Spleen (tissue), 11 donors: ENCODE measurements at regions not wholly inside any gene's neighbourhood (a gene's known extent, or its start where the extent isn't known, plus 50 kb on each side); places are given as distances from the start of the nearest gene placed in this dataset.

ENCODE experiments used
- DNase-seq: peaks from one replicate; pipeline ENCODE4 v3.0.0-alpha.2; 2020
- H3K27ac ChIP-seq, 8 donors: fragments of 200-600 bp; sonication (generic) in 7 of 8; 1 replicate in 4 of 8; 2 replicates in 4 of 8; pipeline versions ENCODE4 v1.5.0 to v1.8.0; 2016 to 2021; ENCODE audit warnings: inconsistent platforms in 4 of 8, mild to moderate bottlenecking in 4 of 8, moderate library complexity in 1 of 8
- H3K27me3 ChIP-seq, 7 donors: fragments of 200-600 bp; sonication (generic) in 6 of 7; replicated peaks in 1 of 7; 1 replicate in 4 of 7; 2 replicates in 3 of 7; pipeline versions ENCODE4 v1.5.0 to v1.8.0; 2016 to 2021; ENCODE audit warnings: inconsistent platforms in 3 of 7, mild to moderate bottlenecking in 1 of 7
- H3K36me3 ChIP-seq, 6 donors: fragments of 200-600 bp; sonication (generic) in 5 of 6; 1 replicate in 4 of 6; 2 replicates in 2 of 6; pipeline versions ENCODE4 v1.5.0 to v1.8.0; 2016 to 2021; ENCODE audit warnings: inconsistent platforms in 2 of 6
- H3K4me1 ChIP-seq, 6 donors: fragments of 200-600 bp; sonication (generic) in 5 of 6; 1 replicate in 3 of 6; 2 replicates in 3 of 6; pipeline versions ENCODE4 v1.5.0 to v1.8.0; 2016 to 2021; ENCODE audit warnings: inconsistent platforms in 3 of 6
- H3K4me3 ChIP-seq, 8 donors: fragments of 200-600 bp; sonication (generic) in 7 of 8; 1 replicate in 4 of 8; 2 replicates in 4 of 8; pipeline versions ENCODE4 v1.5.0 to v1.8.0; 2016 to 2021; ENCODE audit warnings: inconsistent platforms in 4 of 8, mild to moderate bottlenecking in 4 of 8, moderate library complexity in 2 of 8
- H3K9me3 ChIP-seq, 8 donors: fragments of 200-600 bp; sonication (generic) in 7 of 8; 1 replicate in 4 of 8; 2 replicates in 4 of 8; pipeline versions ENCODE4 v1.5.0 to v1.8.0; 2016 to 2021; ENCODE audit warnings: inconsistent platforms in 4 of 8
- POLR2A ChIP-seq, 3 donors: fragments of 450-650 bp; IDR thresholded peaks; one replicate each; pipeline ENCODE4 v1.5.1; 2017; ENCODE audit warnings: antibody characterized with exemption in 3 of 3, mild to moderate bottlenecking in 1 of 3
- POLR2AphosphoS5 ChIP-seq, 3 donors: sonication (generic); formaldehyde crosslinking; IDR thresholded peaks; one replicate each; pipeline ENCODE4 v1.5.1; 2017; ENCODE audit warnings: antibody characterized with exemption in 3 of 3
- WGBS, 5 donors: extraction: QIAGEN DNeasy Blood & Tissue Kit in 3 of 5; methylation state at CpG; one replicate each; pipeline versions ENCODE4 v1.1.5 to v1.1.7; 2013 to 2018; 5-methylcytosine and 5-hydroxymethylcytosine counted together
- intact Hi-C: fragments of 100-400 bp; cut with DNase I; formaldehyde crosslinking; loops from one replicate; pipeline ENCODE4 v1.15.0; 2023; ENCODE audit warnings: low total_unique reads
- TF ChIP-seq, protein P1 (sequence below), 11 experiments: fragments of 200-600 bp in 7 of 11; fragments of 450-650 bp in 4 of 11; sonication (generic) in 4 of 11; IDR thresholded peaks in 8 of 11; conservative IDR thresholded peaks in 3 of 11; 1 replicate in 7 of 11; 2 replicates in 4 of 11; pipeline versions ENCODE4 v1.4.0 to v1.8.0; 2016 to 2021; ENCODE audit warnings: antibody characterized with exemption in 11 of 11, inconsistent platforms in 4 of 11, mild to moderate bottlenecking in 1 of 11
- donor health status: healthy with polysubstance abuse.
- donor health status: DM: no; HTN: no; CAD: no; lungs with moderate emphysema.
- donor health status: DM: no; HTN: no; CAD: no.
- donor health status: Bipolar disorder and iron deficiency.
- donor health status: healthy.
- donor health status: DM: no; HTN: no; CAD: no.
- donor health status: DM: yes; HTN: yes; CAD: no.

DNA sequence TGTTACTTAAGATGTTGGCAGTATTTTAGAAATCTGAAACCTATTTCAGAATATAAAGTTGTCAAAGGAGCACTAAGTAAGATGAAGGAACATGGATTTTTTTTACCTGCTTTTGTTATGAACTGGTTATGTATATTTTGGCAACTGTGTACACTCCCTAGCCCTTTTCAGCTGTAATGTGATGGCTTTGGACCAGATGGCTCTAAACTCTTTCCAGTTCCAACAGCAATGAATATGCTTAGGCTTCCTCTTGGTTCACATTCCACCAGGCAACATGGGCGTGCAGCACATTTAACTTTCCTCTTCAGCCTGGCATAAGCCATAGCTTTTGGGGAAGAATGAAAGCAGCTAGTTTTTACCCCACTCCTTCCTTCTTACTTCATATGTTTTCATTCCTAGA is 95.6 kb upstream of the ADAMTS5 start:
- Histone ChIP-seq H3K4me1 (no peaks in the 10 kb centered on the region), H3K9me3 (peaks cover 3 to 34% (median 23%) of the 10 kb centered on the region in 8 donors), H3K36me3 (no peaks in the 10 kb centered on the region), H3K4me3 (no peak overlapping the region), H3K27ac (no peak overlapping the region), H3K27me3 (no peaks in the 10 kb centered on the region)
- intact Hi-C loops = no loop called here
- WGBS, 5 donors = 77 to 100% (median 92%) methylated on average over 1 of the region's 1 CpG
- TF ChIP-seq, protein P1, sequence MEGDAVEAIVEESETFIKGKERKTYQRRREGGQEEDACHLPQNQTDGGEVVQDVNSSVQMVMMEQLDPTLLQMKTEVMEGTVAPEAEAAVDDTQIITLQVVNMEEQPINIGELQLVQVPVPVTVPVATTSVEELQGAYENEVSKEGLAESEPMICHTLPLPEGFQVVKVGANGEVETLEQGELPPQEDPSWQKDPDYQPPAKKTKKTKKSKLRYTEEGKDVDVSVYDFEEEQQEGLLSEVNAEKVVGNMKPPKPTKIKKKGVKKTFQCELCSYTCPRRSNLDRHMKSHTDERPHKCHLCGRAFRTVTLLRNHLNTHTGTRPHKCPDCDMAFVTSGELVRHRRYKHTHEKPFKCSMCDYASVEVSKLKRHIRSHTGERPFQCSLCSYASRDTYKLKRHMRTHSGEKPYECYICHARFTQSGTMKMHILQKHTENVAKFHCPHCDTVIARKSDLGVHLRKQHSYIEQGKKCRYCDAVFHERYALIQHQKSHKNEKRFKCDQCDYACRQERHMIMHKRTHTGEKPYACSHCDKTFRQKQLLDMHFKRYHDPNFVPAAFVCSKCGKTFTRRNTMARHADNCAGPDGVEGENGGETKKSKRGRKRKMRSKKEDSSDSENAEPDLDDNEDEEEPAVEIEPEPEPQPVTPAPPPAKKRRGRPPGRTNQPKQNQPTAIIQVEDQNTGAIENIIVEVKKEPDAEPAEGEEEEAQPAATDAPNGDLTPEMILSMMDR (IDR thresholded peaks at IDR 0.05 in 8 of 11, conservative IDR thresholded peaks at IDR 0.05 in 3 of 11) = no peak
- TF ChIP-seq POLR2A (IDR thresholded peaks at IDR 0.05) (no peak), POLR2AphosphoS5 (IDR thresholded peaks at IDR 0.05) (no peak)
- DNase-seq = no peak

DNA sequence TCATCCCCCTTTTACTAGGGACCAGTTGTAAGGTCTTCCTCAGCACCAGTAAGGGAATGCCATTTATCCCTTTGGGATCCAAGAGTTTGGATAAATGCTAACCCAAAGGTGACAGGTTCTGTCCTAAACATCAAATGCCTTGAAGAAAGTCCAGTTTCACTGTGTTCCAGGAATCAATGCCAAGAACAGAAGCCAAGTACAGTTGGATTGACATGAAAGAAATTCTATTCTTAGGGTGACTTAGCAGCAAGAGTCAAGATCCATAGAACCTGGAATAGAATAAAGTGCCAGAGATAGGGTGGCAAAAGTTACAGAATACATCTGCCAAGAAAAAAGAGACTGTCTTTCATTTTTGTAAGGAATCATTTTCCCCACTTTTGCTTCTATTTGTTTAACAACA is 94.9 kb upstream of the ADAMTS5 start:
- Histone ChIP-seq H3K4me1 (no peaks in the 10 kb centered on the region), H3K9me3 (peaks cover 3 to 34% (median 23%) of the 10 kb centered on the region in 8 donors), H3K27ac (no peak overlapping the region), H3K36me3 (no peaks in the 10 kb centered on the region), H3K27me3 (no peaks in the 10 kb centered on the region), H3K4me3 (no peak overlapping the region)
- intact Hi-C loops = no loop called here
- DNase-seq = no peak
- no peak for TF ChIP-seq POLR2A (IDR thresholded peaks at IDR 0.05)
- TF ChIP-seq, protein P1 (IDR thresholded peaks at IDR 0.05 in 8 of 11, conservative IDR thresholded peaks at IDR 0.05 in 3 of 11) = no peak
- no peak for TF ChIP-seq POLR2AphosphoS5 (IDR thresholded peaks at IDR 0.05)

DNA sequence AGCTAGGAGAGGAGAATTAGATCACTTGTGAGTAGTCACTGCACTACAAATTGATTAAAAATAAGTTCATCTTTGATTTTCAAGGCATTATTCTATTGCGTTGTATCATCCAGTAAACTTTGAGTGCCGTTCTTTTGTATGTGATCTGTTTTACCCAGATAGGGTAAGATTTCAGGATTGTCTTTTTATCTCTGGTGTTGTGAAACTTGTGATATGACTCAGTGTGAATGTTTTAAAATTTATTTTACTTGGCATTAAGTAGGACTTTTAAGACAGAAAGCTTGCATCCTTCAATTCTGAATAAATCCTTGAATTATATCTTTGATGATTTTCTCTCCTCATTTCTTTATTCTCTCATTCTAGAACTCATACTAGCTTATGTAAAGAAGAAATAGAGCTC is 93.3 kb upstream of the ADAMTS5 start:
- Histone ChIP-seq H3K4me3 (no peak overlapping the region), H3K9me3 (peaks cover 3 to 38% (median 23%) of the 10 kb centered on the region in 8 donors), H3K4me1 (no peaks in the 10 kb centered on the region), H3K27me3 (no peaks in the 10 kb centered on the region), H3K36me3 (no peaks in the 10 kb centered on the region), H3K27ac (no peak overlapping the region)
- intact Hi-C loops = no loop called here
- WGBS, 5 donors = 90 to 98% (median 96%) methylated on average over 2 of the region's 2 CpGs
- no peak for TF ChIP-seq POLR2A (IDR thresholded peaks at IDR 0.05)
- TF ChIP-seq POLR2AphosphoS5 (IDR thresholded peaks at IDR 0.05) = no peak
- TF ChIP-seq, protein P1 (IDR thresholded peaks at IDR 0.05 in 8 of 11, conservative IDR thresholded peaks at IDR 0.05 in 3 of 11) = no peak
- no peak for DNase-seq

DNA sequence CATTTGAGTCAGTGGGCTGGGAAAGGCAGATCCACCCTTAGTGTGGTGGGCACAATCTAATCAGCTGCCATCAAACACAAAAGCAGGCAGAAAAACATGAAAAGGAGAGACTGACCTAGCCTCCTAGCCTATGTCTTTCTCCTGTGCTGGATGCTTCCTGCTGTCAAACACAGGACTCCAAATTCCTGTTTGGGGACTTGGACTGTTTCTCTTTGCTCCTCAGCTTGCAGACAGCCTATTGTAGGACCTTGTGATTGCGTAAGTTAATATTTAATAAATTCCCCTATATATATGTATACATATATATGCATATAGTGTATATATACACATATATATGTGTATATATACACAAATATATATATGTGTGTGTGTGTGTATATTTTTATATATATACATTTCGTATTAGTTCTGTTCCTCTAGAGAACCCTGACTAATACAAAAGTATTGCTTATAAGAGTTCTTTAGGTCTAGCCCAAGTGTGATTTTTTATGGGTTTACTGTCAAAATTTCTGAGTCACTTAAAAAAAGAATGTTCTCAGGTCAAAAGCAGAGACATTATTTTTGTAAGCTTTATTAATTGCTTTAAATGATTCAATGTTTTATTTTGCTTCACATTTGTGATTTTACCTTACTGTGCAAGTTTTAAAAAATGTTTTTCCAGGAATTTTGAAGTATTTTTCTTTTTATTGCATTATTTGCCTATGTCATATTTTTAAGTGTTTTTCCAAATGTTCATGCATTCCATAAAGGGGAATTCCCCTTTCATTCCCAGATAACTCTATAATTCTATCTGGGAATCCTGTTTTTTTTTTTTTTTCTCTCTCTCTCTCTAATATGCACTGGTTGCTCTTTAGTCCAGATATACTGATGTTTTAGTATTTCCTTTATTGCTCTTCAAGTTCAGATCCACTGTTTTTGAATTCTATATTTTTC is 92.1 kb upstream of the ADAMTS5 start:
- no peaks in the 10 kb centered on the region for H3K4me1 ChIP-seq
- H3K27ac ChIP-seq = no peak overlapping the region
- DNase-seq = no peak
- no peak overlapping the region for H3K4me3 ChIP-seq
- WGBS, 5 donors = 80 to 91% (median 85%) methylated on average over 2 of the region's 2 CpGs
- H3K9me3 ChIP-seq = peaks cover 3 to 39% (median 24%) of the 10 kb centered on the region in 8 donors
- no peaks in the 10 kb centered on the region for H3K27me3 ChIP-seq
- no peak for TF ChIP-seq POLR2AphosphoS5 (IDR thresholded peaks at IDR 0.05)
- TF ChIP-seq POLR2A (IDR thresholded peaks at IDR 0.05) = no peak
- TF ChIP-seq, protein P1 (IDR thresholded peaks at IDR 0.05 in 8 of 11, conservative IDR thresholded peaks at IDR 0.05 in 3 of 11) = no peak
- H3K36me3 ChIP-seq = no peaks in the 10 kb centered on the region
- intact Hi-C loops = no loop called here
